HuH-7.5 (cell line): ENCODE measurements at regions not wholly inside any gene's neighbourhood (a gene's known extent, or its start where the extent isn't known, plus 50 kb on each side); places are given as distances from the start of the nearest gene placed in this dataset.
"Not testable (repeated sequence)": the region's sequence is repeated elsewhere in the genome, so short reads cannot be mapped to it uniquely, and the experiment has no call there.

Experiments used
- DNase-seq: peaks from one replicate; pipeline ENCODE4 v3.0.0; 2011; ENCODE audit warnings: low spot score

DNA sequence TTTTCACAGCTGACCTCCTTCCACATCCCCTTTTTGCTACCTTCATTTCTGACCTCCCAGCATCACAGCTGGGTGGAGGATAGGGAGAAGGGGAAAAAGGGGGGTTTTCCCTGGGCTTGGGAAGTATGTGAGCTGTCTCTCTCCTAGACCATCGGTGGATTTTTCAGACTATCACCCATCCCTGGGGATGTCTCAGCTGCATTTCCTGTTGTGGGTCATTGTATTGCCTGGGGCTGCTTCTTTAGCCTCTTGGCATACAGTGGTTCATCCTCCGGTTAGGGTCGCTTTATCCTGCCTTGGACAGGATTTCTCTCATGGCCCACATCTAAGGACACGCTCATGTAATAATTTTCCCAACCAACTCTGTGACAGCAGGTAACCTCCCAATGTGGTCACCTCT, 142.5 kb upstream of the ARG1 start:
- DNase-seq, result no peak

GRCh38 chr6:131431718-131432117, 141.3 kb upstream of the ARG1 start:
- DNase-seq, result no peak

DNA sequence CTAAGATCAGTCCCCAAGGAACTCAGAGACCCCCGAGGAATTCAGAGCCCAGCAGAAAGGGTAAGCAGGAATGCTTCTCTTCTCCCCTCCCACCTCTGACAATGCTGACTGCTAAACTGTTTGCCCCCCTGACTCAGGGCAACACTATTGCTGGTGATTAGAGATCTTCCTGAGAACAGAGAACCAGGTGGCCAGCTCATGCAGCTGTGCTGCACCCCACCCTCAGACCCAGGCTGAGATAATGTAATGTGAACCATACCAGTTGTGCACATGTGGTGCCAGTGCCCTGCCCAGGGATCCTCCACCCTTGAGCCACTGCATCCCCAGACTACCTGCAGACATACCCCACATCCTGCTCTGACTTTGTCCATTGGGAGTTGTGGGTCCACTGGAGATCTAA, 139.1 kb upstream of the ARG1 start:
- DNase-seq, result no peak

GRCh38 chr6:131436358-131436757, 136.7 kb upstream of the ARG1 start:
- DNase-seq, result no peak

- no peak for DNase-seq
Measured at GRCh38 chr6:131443014-131443413, 130.0 kb upstream of the ARG1 start.

GRCh38 chr6:131443514-131443913, 129.5 kb upstream of the ARG1 start:
- no peak for DNase-seq

DNA sequence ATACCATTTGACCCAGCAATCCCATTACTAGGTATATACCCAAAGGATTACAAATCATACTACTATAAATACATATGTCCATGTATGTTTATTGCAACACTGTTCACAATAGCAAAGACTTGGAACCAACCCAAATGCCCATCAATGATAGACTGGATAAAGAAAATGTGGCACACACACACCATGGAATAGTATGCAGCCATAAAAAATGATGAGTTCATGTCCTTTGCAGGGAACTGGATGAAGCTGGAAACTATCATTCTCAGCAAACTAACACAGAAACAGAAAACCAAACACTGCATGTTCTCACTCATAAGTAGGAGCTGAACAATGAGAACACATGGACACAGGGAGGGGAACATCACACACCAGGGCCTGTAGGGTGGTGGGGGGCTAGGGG, 127.7 kb upstream of the ARG1 start:
- not testable (repeated sequence) for DNase-seq

- DNase-seq, result no peak
Measured at GRCh38 chr6:131450861-131451260, 122.2 kb upstream of the ARG1 start.

- DNase-seq, result no peak
Measured at GRCh38 chr6:131451321-131452144, 121.5 kb upstream of the ARG1 start.

- no peak for DNase-seq
Measured at GRCh38 chr6:131453803-131454202, 119.2 kb upstream of the ARG1 start.

DNA sequence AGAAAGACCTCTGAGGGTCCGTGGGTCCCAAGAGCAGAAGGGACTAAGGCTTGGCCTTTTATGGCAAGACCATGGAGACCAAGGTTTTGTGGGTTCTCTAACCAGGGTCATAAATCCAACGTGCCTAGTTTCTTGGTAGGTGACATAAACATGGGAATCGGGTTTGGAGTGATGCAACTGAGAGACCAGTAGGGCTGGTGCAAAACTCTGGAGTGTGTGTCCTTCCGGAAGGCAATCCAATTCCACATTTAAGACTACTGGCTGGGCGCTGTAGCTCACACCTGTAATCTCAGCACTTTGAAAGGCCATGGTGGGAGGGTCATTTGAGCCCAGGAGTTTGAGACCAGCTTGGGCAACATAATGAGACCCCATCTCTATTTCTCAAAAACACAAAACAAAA, 116.5 kb upstream of the ARG1 start:
- DNase-seq, result no peak

- no peak for DNase-seq
Measured at GRCh38 chr6:131459005-131459404, 114.0 kb upstream of the ARG1 start.

- DNase-seq, result no peak
Measured at GRCh38 chr6:131460614-131461000, 112.4 kb upstream of the ARG1 start.

GRCh38 chr6:131469130-131469529, 103.9 kb upstream of the ARG1 start:
- no peak for DNase-seq

DNA sequence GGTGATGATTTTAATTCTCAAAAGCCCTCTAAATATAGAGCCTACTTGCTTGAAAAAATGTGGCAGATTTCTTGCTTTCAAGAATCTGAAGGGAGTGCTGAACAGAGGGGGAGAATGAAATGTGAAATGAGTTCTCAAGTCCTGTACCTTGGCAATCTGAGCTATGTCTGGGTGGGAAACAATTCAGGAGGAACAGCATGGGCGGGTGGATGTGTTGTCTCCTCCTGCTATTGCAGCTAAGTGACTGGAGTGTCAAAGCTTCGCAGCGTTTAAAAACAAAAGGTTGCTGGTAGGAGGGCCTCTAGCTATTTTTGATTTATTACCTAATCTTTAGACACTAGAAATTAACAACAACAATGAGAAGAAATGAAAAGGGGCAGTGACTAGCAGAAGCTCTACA, 102.5 kb upstream of the ARG1 start:
- DNase-seq, result no peak

DNA sequence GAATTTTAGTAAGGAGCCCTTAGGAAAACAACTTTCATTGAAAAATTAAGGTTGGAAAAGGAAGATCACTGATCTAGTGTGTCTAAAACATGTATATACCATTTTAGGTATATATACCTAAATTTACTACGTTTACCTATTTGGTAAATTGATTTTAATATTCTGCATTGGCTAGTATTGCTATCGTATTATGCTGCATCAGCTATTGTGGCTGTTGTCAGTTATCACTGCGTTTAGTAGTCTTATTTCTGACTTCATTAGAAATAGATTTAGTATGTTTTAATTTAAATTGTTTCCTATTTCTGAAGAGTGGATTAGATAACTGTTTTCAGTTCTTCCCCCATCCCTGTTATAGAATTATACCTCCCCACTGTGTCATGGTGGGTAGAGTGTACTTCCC, 101.7 kb upstream of the ARG1 start:
- no peak for DNase-seq

- not testable (repeated sequence) for DNase-seq
Measured at GRCh38 chr6:131473303-131473702, 99.7 kb upstream of the ARG1 start.

- no peak for DNase-seq
Measured at GRCh38 chr6:131476362-131476761, 96.7 kb upstream of the ARG1 start.

- DNase-seq, result not testable (repeated sequence)
Measured at GRCh38 chr6:131478740-131479211, 94.2 kb upstream of the ARG1 start.

GRCh38 chr6:131486608-131487007, 86.4 kb upstream of the ARG1 start:
- no peak for DNase-seq

- no peak for DNase-seq
Measured at GRCh38 chr6:131488780-131489179, 84.2 kb upstream of the ARG1 start.

DNA sequence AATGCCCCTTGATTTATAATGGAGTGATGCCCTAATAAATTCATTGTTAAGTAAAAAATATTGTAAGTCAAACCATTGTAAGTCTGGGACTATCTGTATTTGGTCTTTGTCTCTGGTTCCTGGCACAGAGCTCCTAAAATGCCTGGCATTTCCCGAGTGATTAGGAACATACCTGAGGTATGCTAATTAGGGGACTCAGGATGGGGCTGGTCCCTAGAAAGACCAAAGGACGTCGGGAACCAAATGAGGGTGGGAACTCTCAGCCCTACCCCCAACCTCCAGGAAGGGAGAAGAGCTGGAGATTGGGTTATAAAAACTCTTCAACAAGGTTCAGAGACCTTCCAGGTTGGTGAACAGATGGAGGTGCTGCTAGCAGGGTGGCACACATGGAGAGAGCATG, 82.6 kb upstream of the ARG1 start:
- DNase-seq, result no peak

DNA sequence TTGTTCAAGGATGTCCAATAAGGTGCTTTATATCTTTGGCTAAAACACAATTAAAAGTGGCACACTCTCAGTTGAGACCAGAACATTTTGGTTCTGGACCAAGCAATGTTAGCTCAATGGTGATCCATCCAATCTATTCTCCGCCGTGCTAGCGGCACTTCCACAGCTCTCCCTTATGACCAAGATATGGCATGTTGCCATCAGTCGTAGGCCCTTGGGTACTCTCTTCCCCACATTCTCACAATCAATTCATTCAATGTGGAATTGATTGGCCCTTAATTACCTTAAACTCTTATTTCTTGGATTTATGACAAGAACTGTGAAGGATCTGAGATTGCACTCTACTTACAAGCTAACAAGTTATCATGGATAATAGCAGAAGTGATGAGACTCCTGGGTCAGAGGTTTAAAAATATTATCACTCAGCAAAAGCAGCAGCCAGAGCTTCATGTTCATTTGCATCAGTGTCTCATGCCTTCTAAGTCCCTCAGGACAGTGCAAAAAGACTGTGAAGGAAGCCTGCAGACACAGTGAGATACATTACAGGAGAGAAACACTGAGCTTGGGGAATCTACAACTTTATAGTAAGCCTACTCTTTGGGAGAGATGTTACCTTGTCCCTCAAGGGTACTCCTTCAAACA, 80.0 kb upstream of the ARG1 start:
- no peak for DNase-seq

DNA sequence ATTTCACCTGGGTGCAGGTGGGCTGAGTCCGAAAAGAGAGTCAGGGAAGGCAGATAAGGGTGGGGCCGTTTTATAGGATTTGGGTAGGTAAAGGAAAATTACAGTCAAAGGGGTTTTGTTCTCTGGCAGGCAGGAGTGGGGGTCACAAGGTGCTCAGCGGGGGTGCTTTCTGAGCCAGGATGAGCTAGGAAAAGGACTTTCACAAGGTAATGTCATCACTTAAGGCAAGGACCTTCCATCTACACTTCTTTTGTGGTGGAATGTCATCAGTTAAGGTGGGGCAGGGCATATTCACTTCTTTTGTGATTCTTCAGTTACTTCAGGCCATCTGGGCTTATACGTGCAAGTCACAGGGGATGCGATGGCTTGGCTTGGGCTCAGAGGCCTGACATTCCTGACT, 68.6 kb upstream of the ARG1 start:
- not testable (repeated sequence) for DNase-seq
